ENCODE measurements at regions not wholly inside any gene's neighbourhood (a gene's known extent, or its start where the extent isn't known, plus 50 kb on each side); places are given as distances from the start of the nearest gene placed in this dataset.

GRCh38 chr12:78418919-78419318, 445.7 kb upstream of the SYT1 start:
- TF ChIP-seq, protein P1, sequence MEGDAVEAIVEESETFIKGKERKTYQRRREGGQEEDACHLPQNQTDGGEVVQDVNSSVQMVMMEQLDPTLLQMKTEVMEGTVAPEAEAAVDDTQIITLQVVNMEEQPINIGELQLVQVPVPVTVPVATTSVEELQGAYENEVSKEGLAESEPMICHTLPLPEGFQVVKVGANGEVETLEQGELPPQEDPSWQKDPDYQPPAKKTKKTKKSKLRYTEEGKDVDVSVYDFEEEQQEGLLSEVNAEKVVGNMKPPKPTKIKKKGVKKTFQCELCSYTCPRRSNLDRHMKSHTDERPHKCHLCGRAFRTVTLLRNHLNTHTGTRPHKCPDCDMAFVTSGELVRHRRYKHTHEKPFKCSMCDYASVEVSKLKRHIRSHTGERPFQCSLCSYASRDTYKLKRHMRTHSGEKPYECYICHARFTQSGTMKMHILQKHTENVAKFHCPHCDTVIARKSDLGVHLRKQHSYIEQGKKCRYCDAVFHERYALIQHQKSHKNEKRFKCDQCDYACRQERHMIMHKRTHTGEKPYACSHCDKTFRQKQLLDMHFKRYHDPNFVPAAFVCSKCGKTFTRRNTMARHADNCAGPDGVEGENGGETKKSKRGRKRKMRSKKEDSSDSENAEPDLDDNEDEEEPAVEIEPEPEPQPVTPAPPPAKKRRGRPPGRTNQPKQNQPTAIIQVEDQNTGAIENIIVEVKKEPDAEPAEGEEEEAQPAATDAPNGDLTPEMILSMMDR (IDR thresholded peaks at IDR 0.05), result no peak
- TF ChIP-seq POLR2A (IDR thresholded peaks at IDR 0.05), result no peak
